HG02763 (cell line): ENCODE measurements at regions not wholly inside any gene's neighbourhood (a gene's known extent, or its start where the extent isn't known, plus 50 kb on each side); places are given as distances from the start of the nearest gene placed in this dataset.
"Not testable (repeated sequence)": the region's sequence is repeated elsewhere in the genome, so short reads cannot be mapped to it uniquely, and the experiment has no call there.

Source experiments
- ATAC-seq: cut with Tn5 transposase; IDR thresholded peaks from one replicate; pipeline ENCODE4 v1.9.1; 2021; ENCODE audit warnings: mild to moderate bottlenecking, moderate library complexity; ENCODE audit not compliant: unreplicated experiment

DNA sequence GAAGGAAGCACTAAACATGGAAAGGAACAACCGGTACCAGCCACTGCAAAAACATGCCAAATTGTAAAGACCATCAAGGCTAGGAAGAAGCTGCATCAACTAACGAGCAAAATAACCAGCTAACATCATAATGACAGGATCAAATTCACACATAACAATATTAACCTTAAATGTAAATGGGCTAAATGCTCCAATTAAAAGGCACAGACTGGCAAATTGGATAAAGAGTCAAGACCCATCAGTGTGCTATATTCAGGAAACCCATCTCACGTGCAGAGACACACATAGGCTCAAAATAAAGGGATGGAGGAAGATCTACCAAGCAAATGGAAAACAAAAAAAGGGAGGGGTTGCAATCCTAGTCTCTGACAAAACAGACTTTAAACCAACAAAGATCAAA, 126.3 kb upstream of the CAV2 start:
- ATAC-seq = not testable (repeated sequence)

DNA sequence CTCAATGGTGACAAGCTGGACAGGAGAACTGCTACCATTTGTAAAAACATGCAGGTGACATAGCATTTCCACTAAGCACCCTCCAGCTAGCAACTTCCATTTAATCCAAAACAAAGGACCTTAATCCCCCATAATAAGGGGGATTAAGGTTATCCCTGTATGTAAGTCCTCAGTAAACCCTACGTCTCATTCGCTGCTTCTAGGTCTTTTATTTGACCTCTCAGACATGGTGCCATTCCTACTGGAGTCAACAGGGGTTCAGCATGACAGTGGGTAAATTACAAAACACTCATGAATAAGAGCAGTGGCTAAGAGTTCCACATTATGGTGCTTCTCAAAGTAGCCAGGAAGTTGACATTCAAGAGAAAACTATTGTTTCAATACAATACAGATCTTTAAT, 121.8 kb upstream of the CAV2 start:
- ATAC-seq = no peak

DNA sequence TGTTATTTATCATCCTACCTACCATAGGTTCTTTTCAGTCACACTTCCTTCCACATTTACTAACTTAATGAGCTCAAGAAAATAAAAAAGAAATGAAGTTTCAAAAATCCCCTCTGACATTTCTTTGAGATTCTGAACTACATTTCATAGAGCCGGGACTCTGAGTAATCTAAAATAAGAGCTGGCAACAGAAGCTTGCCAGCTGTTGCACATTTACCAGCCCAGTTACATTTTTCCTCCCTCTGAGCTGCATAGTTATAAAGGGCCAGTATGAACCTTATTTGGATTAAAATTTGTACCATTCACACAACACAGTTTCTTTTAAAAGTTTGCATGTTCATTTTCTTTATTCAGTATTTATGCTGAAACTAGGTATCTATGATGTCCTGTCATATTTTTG, 119.5 kb upstream of the CAV2 start:
- ATAC-seq = no peak

DNA sequence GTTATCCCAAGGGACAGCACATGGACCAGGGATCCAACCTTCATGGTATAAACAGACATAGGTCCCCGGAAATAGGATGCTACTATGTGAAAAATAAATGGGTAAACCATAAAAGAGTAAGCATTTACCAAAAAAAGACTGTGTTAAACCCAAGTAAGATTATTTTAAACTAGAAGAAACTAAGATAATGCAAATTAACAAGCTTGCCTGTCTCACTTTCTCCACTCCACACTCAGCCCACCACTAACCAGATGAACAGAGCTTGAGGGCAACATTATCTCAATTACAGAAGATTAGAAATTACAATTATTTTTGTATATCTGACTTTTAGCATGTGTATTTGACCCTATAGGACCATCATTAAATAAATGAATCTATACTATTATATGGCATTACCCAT, 117.2 kb upstream of the CAV2 start:
- ATAC-seq = no peak

DNA sequence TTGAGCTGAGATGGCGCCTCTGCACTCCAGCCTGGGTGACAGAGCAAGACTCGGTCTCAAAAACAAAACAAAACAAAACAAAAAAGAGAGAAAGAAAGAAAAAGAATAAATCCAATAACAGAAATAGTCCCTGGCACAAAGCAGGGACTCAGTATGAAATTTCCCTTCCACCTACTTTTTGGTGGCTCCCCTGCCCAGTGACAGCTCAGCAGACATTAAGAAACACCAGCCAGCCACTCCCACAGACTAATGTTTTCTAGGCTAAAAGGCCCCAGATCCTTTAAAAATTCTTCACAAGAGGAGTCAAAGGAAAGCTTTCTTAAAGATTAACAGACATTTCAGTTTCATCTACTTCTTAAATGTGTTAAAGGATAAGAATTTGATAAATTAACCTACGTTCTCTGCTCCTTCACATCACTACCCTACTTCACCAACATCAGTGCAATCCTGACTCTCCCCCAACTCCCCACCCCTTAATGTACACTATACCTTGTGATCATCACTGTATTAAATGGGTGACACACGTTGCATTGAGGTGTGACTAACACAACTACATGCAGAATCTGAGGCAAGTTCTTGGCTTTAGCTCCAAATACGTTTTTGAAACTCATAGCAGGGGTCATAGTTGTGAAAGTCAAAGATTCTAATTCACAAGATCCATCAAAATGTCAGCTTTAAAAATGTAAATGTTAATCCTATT, 114.5 kb upstream of the CAV2 start:
- no peak for ATAC-seq

DNA sequence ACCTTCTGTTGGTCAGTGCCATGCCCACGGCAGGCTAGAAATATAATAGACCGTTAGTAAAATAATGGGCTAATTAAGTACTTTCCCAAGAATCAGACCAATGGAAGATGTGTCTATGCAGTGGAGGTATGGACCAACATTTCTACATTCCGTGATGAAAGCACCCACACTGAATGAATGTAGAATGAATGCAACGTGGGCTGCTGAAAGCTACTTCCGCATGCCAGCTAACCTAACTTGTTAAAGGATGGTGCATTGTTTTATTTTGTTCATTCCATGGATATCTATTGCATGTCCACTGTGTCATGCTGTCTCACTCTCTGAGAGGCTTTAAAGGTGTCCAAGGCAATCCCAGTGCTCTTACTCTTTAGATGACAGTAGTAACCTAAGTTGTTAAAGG, 112.9 kb upstream of the CAV2 start:
- ATAC-seq = no peak

DNA sequence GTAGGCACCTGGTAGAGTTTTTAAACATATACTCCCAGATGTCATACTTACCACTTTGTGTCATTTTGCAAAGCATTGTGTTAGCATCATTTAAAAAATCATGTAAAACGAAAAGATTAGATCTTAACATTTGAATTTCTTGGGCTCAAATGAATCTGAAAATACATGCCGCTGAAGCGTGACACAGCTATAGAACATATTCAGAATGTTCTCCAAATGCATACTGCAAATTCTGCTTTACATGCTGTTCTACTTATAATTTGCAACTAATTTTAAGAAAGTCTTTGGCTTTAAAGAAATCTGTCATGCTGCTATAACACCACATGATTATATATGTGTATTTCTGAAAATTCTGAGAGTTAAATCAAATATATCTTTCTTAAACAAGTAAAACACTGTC, 109.2 kb upstream of the CAV2 start:
- no peak for ATAC-seq

DNA sequence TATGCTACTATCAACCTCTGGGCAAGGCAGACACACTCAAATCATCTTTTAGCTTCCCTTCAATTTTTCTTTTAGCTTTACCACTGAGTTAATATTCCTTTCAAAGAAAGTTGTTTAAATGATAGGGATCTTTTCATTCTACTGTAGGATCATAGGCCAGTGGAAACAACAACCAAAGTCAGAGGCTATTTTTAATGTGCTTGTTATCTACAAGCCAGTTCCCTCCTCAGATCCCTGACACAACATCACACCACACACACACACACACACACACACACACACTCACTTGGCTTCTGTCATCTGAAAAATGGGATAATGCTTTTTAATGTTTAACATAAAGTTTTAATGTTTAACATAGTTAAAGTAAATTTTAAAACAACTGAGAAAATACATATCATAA, 106.7 kb upstream of the CAV2 start:
- ATAC-seq = no peak

DNA sequence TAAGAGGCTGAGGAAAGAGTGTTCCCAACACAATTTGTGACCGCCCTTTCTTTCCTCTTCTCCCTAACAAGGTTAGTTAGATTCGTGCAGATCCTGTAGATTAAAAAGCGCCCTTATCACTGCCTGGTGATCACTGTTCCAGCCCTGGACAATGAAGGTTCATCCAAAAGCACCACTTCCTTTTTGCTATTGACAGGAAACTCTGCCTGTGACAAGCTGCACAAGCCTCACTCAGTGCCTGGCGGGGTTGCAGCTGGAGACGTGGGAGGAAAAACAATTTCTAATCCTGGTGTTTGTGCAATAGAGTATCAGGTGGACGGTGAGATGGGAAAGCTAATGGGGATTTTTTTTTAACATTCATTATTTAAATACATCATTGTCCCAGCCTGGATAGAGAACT, 105.9 kb upstream of the CAV2 start:
- no peak for ATAC-seq

DNA sequence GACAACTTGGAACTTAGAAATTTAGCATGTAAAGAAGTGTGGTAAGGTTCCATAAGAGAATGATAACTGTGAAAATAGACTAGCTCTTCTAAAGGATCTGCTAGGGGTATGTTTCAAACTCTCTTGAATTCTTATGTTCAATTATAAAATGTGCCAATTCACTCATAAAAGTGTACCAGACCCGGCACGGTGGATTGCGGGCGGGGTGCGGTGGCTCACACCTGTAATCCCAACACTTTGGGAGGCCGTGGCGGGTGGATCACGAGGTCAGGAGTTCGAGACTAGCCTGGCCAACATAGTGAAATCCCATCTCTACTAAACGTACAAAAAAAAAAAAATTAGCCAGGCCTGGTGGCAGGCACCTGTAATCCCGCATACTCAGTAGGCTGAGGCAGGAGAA, 105.4 kb upstream of the CAV2 start:
- ATAC-seq = no peak

DNA sequence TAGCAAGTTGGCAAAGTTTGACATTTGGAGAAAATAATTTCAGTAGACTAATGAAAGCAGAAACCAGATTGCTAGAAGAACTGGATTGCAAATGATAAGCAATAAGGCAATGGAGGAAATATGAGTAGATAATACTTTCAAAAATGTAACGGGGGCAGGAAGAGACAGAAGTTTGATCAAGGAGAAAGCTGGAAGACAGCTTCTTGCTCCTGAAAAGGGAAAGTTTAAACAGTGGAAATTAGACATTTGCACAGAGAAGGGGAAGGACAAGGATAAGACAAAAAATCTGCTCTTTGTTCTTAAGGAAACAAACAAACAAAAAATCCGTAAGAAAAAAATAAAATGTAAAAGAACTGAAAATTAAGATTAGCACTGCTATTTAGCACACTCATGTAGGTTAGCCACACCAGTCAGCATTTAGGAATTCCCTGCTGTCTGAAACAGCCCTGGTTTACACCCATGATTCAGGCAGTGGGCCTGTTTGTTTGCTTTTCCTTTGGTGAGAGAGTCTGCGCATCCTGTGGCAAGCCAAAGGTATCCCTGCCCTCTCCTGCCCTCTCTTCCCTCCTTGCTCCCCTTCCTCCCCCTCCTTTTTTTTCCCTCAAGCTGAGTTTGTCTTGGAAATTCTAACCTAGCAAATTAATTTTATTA, 104.3 kb upstream of the CAV2 start:
- no peak for ATAC-seq

DNA sequence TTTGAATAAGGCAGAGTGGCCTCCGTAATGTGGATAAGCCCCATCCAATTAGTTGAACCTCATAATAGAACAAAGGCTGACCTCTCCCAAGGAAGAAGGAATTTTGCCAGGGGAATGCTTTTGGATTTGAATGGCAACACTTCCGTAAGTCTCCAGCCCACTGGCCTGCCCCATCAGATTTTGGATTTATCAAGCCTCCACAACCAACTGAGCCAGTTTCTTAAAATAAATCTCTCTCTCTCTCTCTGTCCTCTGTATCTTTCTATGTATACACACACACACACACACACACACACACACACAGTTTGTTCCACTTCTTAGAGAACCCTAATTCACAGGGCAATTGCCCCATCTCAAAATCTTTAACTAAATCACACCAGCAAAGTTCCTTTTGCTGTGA, 100.9 kb upstream of the CAV2 start:
- ATAC-seq = no peak

DNA sequence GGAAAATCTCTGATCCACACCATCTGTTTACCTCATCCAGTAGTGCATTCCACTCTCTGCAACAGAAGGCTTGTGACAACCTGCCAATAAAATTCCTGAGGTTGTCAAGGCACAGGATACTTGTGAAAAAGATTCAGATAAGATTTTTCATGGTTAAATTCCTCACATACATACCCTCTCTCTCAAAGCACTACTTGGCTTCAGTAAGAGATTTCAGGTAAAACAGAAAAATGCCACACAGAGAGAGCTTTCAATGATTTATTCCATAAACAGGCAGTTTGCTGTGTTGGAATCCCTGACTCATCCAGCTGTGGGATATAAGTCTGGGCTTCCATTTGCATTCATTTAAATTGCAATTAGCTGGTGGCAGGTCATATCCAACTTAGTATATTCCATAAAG, 99.7 kb upstream of the CAV2 start:
- ATAC-seq = no peak

DNA sequence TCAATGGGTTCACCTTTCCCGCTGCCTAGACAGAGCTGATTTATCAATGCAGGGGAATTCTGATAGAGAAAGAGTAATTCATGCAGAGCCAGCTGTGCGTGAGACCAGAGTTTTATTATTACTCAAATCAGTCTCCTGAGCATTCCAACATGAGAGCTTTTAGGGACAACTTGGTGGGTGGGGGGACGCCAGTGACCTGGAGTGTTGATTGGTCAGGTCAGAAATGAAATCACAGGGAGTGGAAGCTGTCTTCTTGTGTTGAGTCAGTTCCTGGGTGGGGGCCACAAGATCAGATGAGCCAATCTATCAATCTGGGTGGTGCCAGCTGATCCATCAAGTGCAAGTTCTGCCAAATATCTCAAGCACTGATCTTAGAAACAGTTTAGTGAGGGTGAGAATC, 99.0 kb upstream of the CAV2 start:
- ATAC-seq = no peak

DNA sequence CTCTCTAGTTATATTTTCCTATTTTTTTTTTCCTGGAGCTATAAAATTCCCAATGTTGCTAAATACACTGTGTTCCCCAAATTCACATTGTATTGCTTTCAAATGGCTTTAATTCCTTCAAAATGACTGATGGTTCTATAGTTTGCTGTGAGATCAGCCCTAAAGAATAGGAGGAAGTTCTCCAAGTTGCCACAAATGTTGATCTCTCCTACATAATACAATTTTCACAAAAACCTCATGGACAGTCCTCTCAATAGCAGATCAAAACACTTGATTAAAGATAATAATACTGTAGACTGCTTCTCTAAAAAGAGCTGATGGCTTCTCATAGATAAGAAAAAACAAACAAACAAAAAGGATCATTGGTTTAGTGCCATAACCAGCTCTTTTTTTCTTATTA, 97.8 kb upstream of the CAV2 start:
- ATAC-seq = no peak

DNA sequence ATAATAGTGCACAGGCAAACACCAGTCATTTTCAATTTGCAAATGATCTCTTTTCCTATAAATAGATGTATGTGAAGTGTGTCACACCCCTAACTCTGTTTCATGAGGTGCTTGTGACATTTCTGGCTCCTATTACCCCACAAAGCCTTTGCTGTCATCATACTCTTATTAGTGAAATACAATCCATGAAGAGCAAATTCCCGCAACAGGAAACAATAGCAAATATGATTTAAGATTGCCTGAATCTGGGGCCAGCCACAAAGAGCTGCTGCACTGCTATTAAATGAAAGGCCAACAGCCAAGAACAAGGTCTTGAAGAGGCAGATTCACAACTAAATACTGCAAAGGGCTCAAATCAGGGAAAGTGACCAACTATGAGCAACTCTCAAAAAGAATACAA, 96.3 kb upstream of the CAV2 start:
- ATAC-seq = no peak

DNA sequence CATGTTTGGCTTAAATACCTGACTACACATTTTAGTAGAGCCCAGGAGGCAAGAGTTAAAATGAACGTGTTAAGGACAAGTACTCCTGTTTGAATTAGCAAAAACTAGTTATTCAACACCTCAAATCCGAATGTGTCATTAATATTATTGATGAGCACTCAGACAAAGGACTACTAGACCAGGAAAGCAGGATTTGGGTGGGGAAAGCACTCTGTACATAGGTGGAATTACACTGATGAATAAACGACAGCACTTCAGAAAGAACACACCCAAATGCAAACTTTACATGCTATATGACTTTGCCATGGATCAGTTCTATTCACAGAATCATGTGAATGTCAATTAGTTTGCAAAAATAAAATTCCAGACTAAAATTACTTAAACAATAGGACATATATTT, 95.1 kb upstream of the CAV2 start:
- no peak for ATAC-seq

DNA sequence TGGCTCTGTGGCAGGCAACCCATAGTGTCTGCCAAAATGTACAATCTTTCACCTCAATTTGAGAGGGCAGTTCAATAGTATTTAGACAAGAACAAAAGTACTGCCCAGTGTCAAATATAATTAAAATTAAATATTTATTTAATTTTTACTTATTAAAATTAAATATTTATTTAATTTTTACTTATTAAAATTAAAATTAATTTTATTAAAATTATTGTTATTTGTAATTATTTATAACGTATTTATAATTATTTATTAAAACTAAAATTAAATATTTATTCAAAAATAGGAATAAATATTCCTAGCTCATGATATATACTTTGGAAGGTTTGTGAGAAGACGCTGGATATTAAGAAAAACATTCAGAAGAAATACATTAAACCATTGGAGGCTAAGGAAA, 93.7 kb upstream of the CAV2 start:
- no peak for ATAC-seq

DNA sequence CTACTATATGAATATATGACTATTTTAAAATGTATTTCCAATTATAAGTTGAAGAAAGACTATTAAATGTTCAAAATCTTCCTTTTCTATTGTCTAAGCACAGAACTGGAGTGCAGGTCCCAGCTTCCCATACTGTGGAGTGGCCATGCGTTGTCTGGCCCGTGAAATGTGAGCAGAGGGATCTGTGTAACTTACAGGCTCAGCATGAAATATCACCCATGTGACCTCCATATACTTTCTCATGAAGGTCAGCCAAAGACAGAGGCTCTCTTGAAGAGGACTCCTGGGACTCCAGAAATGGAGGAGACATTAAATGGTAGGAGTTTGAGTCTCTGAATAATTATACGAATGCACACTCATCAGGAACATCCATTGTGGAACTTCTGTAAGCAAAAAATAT, 92.4 kb upstream of the CAV2 start:
- ATAC-seq = no peak

DNA sequence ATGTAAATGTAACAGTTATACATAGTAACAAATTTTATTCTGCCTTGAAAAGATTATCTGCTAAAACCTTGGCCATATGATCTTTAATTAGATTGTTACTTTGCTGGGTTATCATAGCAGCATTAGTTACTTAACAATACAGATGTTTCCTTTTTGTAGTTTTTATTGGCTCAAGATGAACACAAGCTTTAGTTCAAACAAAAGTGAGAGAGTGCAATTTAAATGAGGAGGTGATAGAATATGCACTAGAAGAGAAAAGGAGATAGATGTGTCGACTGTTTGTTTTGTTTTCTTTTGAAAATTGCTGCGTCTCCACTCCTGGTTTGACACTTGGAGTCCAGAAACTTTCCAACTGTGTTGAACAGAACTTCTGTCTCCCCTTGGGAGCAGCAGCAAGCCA, 91.4 kb upstream of the CAV2 start:
- ATAC-seq = no peak

DNA sequence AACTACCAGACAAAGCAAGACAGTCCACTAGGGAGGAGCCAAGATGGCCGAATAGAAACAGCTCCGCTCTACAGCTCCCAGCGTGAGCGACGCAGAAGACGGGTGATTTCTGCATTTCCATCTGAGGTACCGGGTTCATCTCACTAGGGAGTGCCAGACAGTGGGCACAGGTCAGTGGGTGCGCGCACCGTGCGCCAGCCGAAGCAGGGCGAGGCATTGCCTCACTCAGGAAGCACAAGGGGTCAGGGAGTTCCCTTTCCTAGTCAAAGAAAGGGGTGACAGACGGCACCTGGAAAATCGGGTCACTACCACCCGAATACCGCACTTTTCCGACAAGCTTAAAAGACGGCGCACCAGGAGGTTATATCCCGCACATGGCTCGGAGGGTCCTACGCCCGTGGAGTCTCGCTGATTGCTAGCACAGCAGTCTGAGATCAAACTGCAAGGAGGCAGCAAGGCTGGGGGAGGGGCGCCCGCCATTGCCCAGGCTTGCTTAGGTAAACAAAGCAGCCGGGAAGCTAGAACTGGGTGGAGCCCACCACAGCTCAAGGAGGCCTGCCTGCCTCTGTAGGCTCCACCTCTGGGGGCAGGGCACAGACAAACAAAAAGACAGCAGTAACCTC, 90.6 kb upstream of the CAV2 start:
- ATAC-seq = not testable (repeated sequence)

DNA sequence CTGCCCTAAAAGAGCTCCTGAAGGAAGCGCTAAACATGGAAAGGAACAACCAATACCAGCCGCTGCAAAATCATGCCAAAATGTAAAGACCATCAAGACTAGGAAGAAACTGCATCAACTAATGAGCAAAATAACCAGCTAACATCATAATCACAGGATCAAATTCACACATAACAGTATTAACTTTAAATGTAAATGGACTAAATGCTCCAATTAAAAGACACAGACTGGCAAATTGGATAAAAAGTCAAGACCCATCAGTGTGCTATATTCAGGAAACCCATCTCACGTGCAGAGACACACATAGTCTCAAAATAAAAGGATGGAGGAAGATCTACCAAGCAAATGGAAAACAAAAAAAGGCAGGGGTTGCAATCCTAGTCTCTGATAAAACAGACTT, 88.8 kb upstream of the CAV2 start:
- ATAC-seq = not testable (repeated sequence)
